Endodermal cell (in vitro differentiated cells): ENCODE measurements at regions not wholly inside any gene's neighbourhood (a gene's known extent, or its start where the extent isn't known, plus 50 kb on each side); places are given as distances from the start of the nearest gene placed in this dataset.

Experiments used
- DNase-seq: peaks from one replicate; pipeline ENCODE4 v3.0.0-alpha.2; 2017
- H3K27ac ChIP-seq: 2 replicates; pipeline ENCODE4 v1.5.1; 2013; ENCODE audit warnings: mild to moderate bottlenecking, low read depth, low read length, moderate library complexity
- H3K27me3 ChIP-seq: 2 replicates; pipeline ENCODE4 v1.6.1; 2013; ENCODE audit warnings: mild to moderate bottlenecking, low read length, moderate library complexity; ENCODE audit not compliant: insufficient read depth, control insufficient read depth, poor library complexity, severe bottlenecking
- H3K36me3 ChIP-seq: 2 replicates; pipeline ENCODE4 v1.7.0; 2013; ENCODE audit warnings: mild to moderate bottlenecking, low read length, moderate library complexity; ENCODE audit not compliant: control insufficient read depth, insufficient read depth
- H3K4me1 ChIP-seq: one replicate; pipeline ENCODE4 v1.7.0; 2013; ENCODE audit warnings: low read length; ENCODE audit not compliant: control insufficient read depth, insufficient read depth
- H3K4me3 ChIP-seq: 2 replicates; pipeline ENCODE4 v1.5.1; 2013; ENCODE audit warnings: mild to moderate bottlenecking, low read length, moderate library complexity
- H3K9ac ChIP-seq: 2 replicates; pipeline ENCODE4 v1.6.1; 2013; ENCODE audit warnings: mild to moderate bottlenecking, low read length, moderate library complexity; ENCODE audit not compliant: poor library complexity, severe bottlenecking; ENCODE audit errors: extremely low read depth
- H3K9me3 ChIP-seq: 2 replicates; pipeline ENCODE4 v1.6.1; 2013; ENCODE audit warnings: mild to moderate bottlenecking, low read length, moderate library complexity; ENCODE audit not compliant: control insufficient read depth
- H3K27ac Mint-ChIP-seq: 2 replicates; pipeline ENCODE4 v1.8.0; 2020; ENCODE audit warnings: mixed read lengths
- H3K27me3 Mint-ChIP-seq: 2 replicates; pipeline ENCODE4 v1.8.0; 2021; ENCODE audit warnings: mild to moderate bottlenecking, mixed read lengths; ENCODE audit not compliant: insufficient read depth
- H3K36me3 Mint-ChIP-seq: 2 replicates; pipeline ENCODE4 v1.8.0; 2020; ENCODE audit warnings: low read depth, mixed read lengths
- H3K4me1 Mint-ChIP-seq: 2 replicates; pipeline ENCODE4 v1.8.0; 2020; ENCODE audit warnings: mixed read lengths
- H3K4me3 Mint-ChIP-seq: 2 replicates; pipeline ENCODE4 v1.8.0; 2020; ENCODE audit warnings: mild to moderate bottlenecking, moderate library complexity, mixed read lengths
- H3K9me3 Mint-ChIP-seq: 2 replicates; pipeline ENCODE4 v1.8.0; 2020; ENCODE audit warnings: mild to moderate bottlenecking, mixed read lengths
- CTCF ChIP-seq: fragments of 200-600 bp; sonication (generic); conservative IDR thresholded peaks from 2 replicates; pipeline ENCODE4 v1.5.0; 2021; ENCODE audit warnings: antibody characterized with exemption, mild to moderate bottlenecking
- WGBS, 2 experiments: methylation state at CpG; one replicate each; pipeline versions ENCODE4 v1.1.5 to v1.1.7; 2013; ENCODE audit warnings: missing lambda C conversion rate in 2 of 2, mixed read lengths in 1 of 2; ENCODE audit not compliant: insufficient coverage in 1 of 2, insufficient read length in 1 of 2; 5-methylcytosine and 5-hydroxymethylcytosine counted together

- Mint-ChIP-seq H3K4me1 (no peaks in the 10 kb centered on the region), H3K27ac (no peak overlapping the region), H3K9me3 (no peaks in the 10 kb centered on the region), H3K27me3 (no peaks in the 10 kb centered on the region), H3K36me3 (no peaks in the 10 kb centered on the region), H3K4me3 (no peak overlapping the region)
- Histone ChIP-seq H3K4me3 (no peak overlapping the region), H3K27me3 (no peaks in the 10 kb centered on the region), H3K4me1 (no peaks in the 10 kb centered on the region), H3K9ac (no peak overlapping the region), H3K9me3 (no peaks in the 10 kb centered on the region), H3K36me3 (no peaks in the 10 kb centered on the region), H3K27ac (no peak overlapping the region)
- no peak for DNase-seq
- WGBS, 2 experiments, result 94 to 97% methylated on average over 13 to 15 of the region's 15 CpGs
- TF ChIP-seq CTCF, result no peak
Measured at GRCh38 chr10:3932597-3933375, 147.8 kb upstream of the KLF6 start.

GRCh38 chr10:3931901-3932300 is 146.9 kb upstream of the KLF6 start:
- no peaks in the 10 kb centered on the region for H3K27me3 ChIP-seq
- H3K4me1 Mint-ChIP-seq, result no peaks in the 10 kb centered on the region
- no peaks in the 10 kb centered on the region for H3K36me3 Mint-ChIP-seq
- no peak overlapping the region for H3K27ac ChIP-seq
- H3K9ac ChIP-seq, result no peak overlapping the region
- 89 to 93% methylated on average over 6 to 7 of the region's 7 CpGs for WGBS, 2 experiments
- no peaks in the 10 kb centered on the region for H3K4me1 ChIP-seq
- no peak overlapping the region for H3K4me3 ChIP-seq
- DNase-seq, result no peak
- no peak overlapping the region for H3K4me3 Mint-ChIP-seq
- no peaks in the 10 kb centered on the region for H3K9me3 ChIP-seq
- no peaks in the 10 kb centered on the region for H3K36me3 ChIP-seq
- H3K27ac Mint-ChIP-seq, result no peak overlapping the region
- no peaks in the 10 kb centered on the region for H3K9me3 Mint-ChIP-seq
- TF ChIP-seq CTCF, result no peak
- no peaks in the 10 kb centered on the region for H3K27me3 Mint-ChIP-seq

- H3K27me3 Mint-ChIP-seq, result no peaks in the 10 kb centered on the region
- Histone ChIP-seq H3K27ac (no peak overlapping the region), H3K36me3 (no peaks in the 10 kb centered on the region), H3K4me1 (no peaks in the 10 kb centered on the region), H3K27me3 (no peaks in the 10 kb centered on the region), H3K9ac (no peak overlapping the region), H3K4me3 (no peak overlapping the region), H3K9me3 (no peaks in the 10 kb centered on the region)
- no peaks in the 10 kb centered on the region for H3K9me3 Mint-ChIP-seq
- WGBS, 2 experiments, result 92 to 96% methylated on average over 4 to 6 of the region's 6 CpGs
- H3K27ac Mint-ChIP-seq, result no peak overlapping the region
- H3K36me3 Mint-ChIP-seq, result no peaks in the 10 kb centered on the region
- H3K4me1 Mint-ChIP-seq, result no peaks in the 10 kb centered on the region
- no peak for DNase-seq
- TF ChIP-seq CTCF, result no peak
- no peak overlapping the region for H3K4me3 Mint-ChIP-seq
Measured at GRCh38 chr10:3931224-3931623, 146.2 kb upstream of the KLF6 start.
